Hematopoietic multipotent progenitor cell treated with erythropoietin and hydrocortisone succinate and interleukin-3 and kit ligand, for 8 days (in vitro differentiated cells): ENCODE measurements at regions not wholly inside any gene's neighbourhood (a gene's known extent, or its start where the extent isn't known, plus 50 kb on each side); places are given as distances from the start of the nearest gene placed in this dataset.

ENCODE experiments used
- DNase-seq: peaks from one replicate; pipeline ENCODE4 v3.0.0-alpha.2; 2015

DNA sequence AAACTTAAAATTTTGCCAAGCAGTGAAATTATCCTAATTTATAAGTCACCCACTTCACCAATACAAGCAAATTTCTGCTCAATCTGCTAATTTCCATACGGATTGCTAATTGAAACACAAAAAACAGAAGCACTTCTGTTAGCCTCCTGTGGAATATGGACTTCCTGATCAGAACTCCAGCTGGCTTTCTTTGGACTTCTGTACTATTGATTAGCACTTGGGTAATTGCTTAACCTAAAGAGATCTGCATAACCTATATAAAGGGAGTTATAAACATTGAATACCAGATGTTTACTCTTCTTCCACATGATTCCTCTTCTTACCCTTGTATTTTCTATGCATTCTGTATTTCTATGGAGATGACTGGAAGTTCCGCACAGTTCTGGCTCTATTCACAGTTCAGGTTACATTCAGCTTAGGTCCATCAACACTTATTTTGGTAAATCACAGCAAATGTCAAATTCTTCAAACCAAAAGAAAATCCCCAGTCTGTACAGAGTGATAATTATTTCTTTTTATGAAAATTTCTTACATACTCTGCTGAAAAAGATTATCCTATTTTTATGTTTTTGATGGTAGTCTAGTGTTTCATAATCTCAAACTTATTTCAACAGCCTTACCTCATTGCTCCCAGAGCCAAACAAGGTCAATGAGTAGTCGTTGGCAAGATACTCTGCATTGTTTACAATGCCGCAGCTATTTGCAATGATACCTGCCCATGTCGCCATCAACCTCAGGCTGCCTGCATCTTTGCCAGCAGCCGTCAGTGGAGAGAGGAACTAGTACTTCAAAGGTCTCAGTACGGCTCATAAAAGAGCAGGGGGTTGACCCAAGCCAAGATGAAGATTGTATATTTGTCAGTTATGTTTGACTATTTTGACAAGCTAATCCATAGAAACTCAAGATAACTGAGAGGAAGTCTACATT, 225.6 kb downstream of the AHR start:
- DNase-seq = no peak

- no peak for DNase-seq
These were observed 226.3 kb downstream of the AHR start for GRCh38 chr7:17524746-17525145.

GRCh38 chr7:17526621-17527020, 228.2 kb downstream of the AHR start:
- DNase-seq = no peak

DNA sequence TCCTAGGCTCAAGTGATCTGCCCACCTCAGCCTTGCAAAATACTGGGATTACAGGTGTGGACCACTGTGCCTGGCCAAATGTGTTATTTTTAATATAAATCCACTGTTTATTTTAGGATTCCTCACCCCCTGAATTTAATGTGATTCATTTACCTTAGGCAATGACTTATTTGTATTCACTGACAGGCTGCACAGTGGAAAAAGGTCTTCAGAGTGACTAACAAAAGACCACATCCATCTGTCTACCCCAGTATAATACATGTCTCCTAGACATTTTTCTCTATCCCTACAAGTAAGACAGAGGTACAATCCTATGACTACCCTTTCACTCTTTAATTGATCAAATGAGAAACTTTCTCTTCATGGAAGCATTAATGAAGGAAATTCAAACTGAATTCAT, 230.2 kb downstream of the AHR start:
- DNase-seq = no peak

DNA sequence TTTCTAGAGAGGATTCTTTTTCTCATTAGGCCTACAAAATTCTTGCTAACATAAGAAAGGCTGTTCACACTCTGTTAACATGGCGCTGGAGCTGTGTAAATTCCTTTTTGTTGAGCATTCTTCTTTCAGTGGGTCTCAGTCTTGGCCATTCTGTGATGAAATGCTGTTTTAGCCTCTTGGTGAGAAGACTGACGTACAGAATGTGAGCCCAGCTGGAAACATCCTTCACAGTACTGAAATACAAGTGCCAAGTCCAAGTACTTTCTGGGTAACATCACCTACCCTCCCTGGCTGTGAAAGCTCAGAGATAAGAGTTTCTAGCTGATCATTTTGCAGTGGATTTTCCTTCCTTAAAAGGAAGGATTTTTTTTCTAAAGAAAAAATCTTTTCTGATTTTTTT, 231.8 kb downstream of the AHR start:
- DNase-seq = no peak

DNA sequence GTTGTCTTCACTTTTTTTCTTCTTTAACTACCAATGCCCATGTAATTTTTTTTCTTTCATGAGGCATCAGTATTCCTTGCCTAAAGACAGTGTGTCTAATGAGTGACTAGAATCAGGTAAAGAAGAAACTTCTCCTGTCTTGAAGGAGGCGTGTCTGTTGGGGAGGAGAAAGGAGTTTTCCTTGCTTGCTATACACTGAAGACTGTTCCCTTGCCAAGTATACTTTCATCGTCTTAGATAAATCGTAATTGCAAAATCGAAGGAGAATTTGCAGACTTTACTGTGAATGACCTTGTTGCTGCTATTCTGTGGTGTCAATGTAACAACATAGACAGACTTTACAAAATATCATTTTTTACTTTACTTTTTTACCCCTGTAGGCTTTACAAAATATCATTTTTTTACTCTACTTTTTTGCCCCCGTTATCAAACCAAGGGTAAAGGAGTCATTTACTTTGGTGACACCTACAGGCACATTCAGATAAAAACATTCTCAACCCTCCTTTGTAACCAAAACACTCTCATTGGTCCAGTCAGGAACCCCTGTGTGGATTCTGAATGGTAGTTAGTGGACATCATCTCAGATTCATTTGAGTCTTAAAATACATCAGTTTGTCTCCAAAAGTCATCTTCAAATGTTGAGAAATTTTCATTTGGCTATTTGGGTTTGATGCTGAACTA, 232.4 kb downstream of the AHR start:
- peak; percentile 54 for DNase-seq

GRCh38 chr7:17532861-17533404, 234.5 kb downstream of the AHR start:
- no peak for DNase-seq

- no peak for DNase-seq
These were observed 235.9 kb downstream of the AHR start for GRCh38 chr7:17534348-17534747.

DNA sequence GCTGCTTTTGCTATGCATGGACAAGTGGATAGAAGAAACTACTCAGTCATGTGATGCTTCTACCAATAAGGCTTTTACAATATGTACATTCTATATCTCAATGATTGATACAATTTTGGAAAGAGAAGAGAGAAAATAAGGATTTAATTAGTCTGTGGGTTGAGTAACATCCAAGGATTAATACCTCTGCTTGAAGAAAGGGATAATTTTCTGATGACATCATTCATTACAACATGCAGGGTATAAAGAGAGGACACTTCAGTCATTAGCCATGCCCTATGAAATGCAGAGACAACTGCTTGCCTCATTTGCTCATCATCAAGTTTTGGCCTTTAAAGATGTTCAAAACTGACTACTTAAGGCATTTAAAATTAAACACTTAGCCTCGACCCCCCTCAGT, 237.3 kb downstream of the AHR start:
- DNase-seq = no peak

DNA sequence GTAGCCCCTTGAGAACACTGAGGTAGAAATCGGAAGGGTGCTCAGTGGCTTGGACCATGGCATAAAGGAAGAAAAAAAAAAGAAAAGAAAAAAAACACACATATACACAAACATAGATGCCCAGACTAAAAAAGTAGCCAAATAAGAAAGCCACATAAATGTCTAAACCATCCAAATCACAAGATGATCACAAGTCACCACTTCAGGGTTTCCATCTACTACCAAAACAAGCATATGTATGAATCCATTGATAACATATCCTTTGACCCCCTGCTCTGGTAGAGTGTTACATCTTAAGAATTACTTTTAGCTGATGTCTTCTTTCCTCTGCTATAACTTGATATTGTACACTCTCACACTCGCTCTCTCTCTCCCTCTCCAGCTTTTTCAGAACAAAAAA, 245.9 kb downstream of the AHR start:
- no peak for DNase-seq

GRCh38 chr7:17545348-17545747, 246.9 kb downstream of the AHR start:
- DNase-seq = no peak

GRCh38 chr7:17546189-17546588, 247.7 kb downstream of the AHR start:
- no peak for DNase-seq

- DNase-seq = no peak
These were observed 248.1 kb downstream of the AHR start for GRCh38 chr7:17546592-17546991.

- no peak for DNase-seq
These were observed 249.7 kb downstream of the AHR start for GRCh38 chr7:17548014-17548653.

DNA sequence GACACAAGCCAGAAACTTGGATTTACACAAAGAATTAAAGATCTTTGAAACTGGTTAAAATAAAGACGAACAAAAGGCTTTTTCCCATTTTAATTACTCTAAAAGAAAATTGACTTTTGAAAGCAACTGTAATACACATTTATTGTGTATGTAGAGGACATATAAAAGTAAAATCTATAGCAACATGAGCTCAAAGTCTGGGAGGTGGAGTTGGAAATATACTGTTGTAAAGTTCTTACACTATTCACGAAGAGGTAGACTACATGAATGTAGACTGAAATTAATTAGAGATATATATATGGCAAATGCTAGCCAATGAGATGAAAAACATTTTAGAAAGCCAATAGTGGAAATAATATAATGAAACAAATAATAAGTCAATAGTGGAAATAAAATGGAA, 251.0 kb downstream of the AHR start:
- DNase-seq = no peak

GRCh38 chr7:17552373-17552772, 253.9 kb downstream of the AHR start:
- no peak for DNase-seq

DNA sequence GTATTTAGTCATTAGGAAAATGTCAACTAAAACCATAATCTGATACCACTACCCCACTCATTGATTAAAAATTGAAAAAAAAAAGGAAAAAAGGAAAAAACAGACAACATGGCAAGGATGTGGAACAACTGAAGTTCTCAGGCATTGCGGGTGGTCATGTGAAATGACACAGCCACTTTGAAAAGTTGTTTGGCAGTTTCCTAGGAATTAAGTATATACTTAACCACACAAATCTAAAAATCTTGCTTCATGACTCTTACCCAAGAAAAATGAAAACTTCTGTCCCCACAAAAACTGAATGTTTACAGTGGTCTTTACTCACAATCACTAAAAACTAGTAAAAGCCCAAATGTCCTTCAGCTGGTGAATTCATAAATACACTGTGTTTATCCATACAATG, 254.5 kb downstream of the AHR start:
- DNase-seq = no peak

DNA sequence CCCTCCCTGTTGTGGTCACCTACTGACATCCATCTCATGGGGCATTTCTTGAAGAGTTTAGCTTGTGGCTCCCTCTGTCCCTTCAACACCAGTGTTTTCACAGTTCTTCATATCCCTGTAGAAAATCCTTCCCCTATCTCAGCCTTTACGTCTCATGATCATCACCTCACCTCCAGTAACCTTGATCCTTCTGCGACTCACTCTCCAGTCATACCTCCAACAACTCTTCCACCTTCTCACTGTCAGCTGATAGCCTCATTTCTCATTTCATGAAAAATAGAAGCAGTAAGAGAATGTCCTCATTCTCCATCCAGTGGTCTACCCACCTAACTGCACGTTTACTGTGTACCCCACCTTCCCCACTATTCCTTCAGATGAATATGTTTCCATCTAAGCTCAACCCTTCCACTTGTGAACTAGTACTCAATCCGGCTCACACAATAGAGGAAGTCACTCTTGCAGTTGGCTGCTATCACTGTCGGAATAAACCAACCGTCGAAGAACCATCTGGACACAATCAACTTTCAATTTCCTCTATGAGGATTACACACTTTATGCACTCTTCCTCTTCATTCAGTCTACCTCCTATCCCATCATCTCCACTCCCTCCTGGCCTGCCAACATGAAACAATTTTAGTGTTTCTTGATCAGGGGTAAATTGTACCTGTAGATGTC, 256.0 kb downstream of the AHR start:
- no peak for DNase-seq

GRCh38 chr7:17556247-17556956, 257.9 kb downstream of the AHR start:
- DNase-seq = no peak

- no peak for DNase-seq
These were observed 258.8 kb downstream of the AHR start for GRCh38 chr7:17557251-17557671.

DNA sequence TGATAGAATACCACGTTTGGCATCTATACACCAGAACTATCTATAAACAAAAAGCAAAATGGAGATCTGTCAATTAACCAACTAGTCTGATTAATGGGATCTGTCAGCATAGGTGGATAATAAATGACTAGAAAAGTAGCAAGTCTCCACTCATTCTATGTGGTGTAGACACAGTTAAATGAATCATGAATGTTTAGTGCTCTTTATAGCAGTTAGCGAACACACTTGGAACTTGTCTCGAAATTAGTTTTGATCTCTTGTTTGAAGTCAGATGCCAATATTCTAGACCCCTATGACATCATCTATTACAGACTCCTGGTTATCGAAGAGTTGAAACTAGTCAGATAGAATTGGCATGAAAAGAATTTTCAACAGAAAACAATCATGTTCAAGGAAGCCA, 259.7 kb downstream of the AHR start:
- DNase-seq = no peak
